ENCODE measurements at regions not wholly inside any gene's neighbourhood (a gene's known extent, or its start where the extent isn't known, plus 50 kb on each side); places are given as distances from the start of the nearest gene placed in this dataset.
"Not testable (repeated sequence)": the region's sequence is repeated elsewhere in the genome, so short reads cannot be mapped to it uniquely, and the experiment has no call there.

GRCh38 chr14:86305058-86305457, 775.1 kb downstream of the FLRT2 start:
- DNase-seq, result no peak

- no peak for DNase-seq
Measured at GRCh38 chr14:86299994-86300393, 770.0 kb downstream of the FLRT2 start.

- no peak for DNase-seq
Measured at GRCh38 chr14:86296173-86296572, 766.2 kb downstream of the FLRT2 start.

DNA sequence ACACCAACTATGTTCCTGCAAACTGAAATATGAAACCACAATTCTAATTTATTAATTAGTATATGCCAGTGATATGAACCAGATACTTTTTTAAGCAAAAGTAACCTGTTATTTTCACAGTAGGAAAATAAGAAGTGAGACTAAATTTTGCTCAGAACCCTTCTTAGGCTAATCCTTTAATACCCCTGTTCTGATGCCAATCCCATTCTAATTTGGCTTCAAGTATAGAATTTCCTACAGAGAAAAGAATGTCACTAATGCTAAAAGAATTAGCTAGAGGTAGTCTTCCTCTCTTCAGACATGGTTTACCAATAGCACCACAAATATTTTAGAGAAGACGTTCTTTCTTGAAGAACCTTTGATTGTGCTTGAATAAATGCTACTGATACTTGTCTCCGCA, 758.4 kb downstream of the FLRT2 start:
- no peak for DNase-seq

GRCh38 chr14:86279405-86279804, 749.5 kb downstream of the FLRT2 start:
- DNase-seq, result no peak

GRCh38 chr14:86257973-86258372, 728.0 kb downstream of the FLRT2 start:
- no peak for DNase-seq

GRCh38 chr14:86243158-86243557, 713.2 kb downstream of the FLRT2 start:
- DNase-seq, result no peak

DNA sequence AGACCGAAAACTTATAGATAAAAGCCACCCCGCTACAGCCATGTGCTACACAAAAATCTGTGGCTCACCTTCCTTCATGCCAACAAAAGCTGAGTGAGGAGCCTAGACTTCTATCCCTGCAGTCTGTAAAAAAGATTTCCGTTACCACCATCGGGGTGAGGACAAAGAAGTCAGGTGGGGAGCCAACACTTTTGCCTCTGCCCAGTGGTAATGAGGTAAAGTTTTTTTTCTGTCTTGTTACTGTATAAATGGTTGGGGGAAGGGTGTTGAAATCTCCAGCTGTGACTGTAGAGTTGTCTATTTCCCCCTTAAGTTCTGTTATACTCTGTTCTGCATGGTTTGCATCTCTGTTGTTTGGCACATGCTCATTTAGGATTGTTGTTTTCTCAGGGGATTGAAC, 707.8 kb downstream of the FLRT2 start:
- no peak for DNase-seq

- no peak for DNase-seq
Measured at GRCh38 chr14:86221755-86222154, 691.8 kb downstream of the FLRT2 start.

DNA sequence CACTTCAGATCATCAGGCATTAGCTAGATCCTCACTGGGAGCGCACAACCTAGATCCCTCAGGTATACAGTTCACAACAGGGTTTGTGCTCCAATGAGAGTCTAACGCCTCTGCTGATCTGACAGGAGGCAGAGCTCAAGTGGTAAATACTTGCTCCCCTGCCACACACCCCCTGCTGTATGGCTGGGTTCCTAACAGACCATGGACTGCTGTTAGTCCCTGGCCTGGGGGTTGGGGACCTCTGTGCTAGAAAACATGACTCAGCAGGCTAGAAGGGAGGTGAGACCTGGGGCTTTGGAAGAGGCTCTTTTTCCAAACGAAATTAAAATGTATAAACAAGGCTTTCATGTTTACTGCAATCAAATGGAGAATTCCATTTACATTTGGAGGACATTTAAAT, 691.1 kb downstream of the FLRT2 start:
- DNase-seq, result no peak

GRCh38 chr14:86217523-86217922, 687.6 kb downstream of the FLRT2 start:
- DNase-seq, result no peak

GRCh38 chr14:86203843-86204242, 673.9 kb downstream of the FLRT2 start:
- DNase-seq, result no peak

GRCh38 chr14:86196471-86196870, 666.5 kb downstream of the FLRT2 start:
- no peak for DNase-seq

GRCh38 chr14:86193756-86194155, 663.8 kb downstream of the FLRT2 start:
- no peak for DNase-seq

GRCh38 chr14:86179980-86180379, 650.0 kb downstream of the FLRT2 start:
- no peak for DNase-seq

DNA sequence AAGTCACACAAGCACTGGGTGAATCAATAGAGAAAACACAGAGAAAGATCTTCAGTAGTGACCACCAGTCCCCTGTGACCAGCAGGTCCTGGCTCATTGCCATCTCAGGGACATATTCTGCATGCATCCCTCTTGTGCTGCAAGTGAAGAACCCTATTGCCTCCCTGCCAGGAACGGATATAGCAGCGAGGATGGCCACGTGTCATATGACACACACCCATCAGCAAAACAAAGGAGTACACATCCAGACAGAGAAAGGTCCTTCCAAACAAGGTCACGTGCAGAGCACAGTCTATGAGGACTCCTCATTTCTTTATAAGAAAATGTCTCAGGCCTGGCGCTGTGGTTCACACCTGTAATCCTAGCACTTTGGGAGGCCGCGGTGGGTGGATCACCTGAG, 638.4 kb downstream of the FLRT2 start:
- DNase-seq, result no peak

- DNase-seq, result no peak
Measured at GRCh38 chr14:86166541-86166940, 636.6 kb downstream of the FLRT2 start.

- DNase-seq, result no peak
Measured at GRCh38 chr14:86153480-86153879, 623.5 kb downstream of the FLRT2 start.

- no peak for DNase-seq
Measured at GRCh38 chr14:86143248-86143647, 613.3 kb downstream of the FLRT2 start.

DNA sequence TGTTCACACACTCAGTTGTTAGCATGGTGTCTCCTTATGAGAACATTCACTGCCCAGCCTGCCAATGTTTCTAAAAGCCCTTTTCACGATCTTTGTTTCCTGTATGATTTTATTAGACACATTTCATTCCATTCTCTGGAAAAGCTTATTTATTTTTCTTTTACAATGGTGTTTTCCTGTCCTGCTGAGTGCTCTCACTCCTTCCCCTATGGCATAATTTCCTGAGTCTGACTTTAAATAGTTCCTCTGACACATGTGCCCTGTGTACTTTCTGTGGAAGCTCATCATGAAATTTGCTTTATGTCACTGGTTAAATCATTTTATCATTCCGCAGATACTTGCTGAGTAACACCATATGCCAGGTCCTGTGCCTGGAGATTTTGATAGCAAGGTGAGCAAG, 612.0 kb downstream of the FLRT2 start:
- no peak for DNase-seq

- DNase-seq, result no peak
Measured at GRCh38 chr14:86129426-86129825, 599.5 kb downstream of the FLRT2 start.

GRCh38 chr14:86124328-86124727, 594.4 kb downstream of the FLRT2 start:
- no peak for DNase-seq

DNA sequence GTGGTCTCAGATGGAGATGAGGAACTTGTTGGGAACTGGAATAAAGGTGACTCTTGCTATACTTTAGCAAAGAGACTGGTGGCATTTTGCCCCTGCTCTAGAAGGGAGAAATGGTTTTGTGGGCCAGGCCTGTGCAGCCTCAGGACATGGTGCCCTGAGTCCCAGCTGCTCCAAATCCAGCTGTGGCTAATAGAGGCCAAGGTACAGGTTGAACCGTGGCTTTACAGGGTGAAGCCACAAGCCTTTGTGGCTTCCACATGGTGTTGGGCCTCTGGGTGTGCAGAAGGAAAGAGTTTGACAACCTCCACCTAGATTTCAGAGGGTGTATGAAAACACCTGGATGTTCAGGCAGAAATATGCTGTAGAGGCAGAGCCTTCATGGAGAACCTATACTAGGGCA, 586.0 kb downstream of the FLRT2 start:
- DNase-seq, result no peak

DNA sequence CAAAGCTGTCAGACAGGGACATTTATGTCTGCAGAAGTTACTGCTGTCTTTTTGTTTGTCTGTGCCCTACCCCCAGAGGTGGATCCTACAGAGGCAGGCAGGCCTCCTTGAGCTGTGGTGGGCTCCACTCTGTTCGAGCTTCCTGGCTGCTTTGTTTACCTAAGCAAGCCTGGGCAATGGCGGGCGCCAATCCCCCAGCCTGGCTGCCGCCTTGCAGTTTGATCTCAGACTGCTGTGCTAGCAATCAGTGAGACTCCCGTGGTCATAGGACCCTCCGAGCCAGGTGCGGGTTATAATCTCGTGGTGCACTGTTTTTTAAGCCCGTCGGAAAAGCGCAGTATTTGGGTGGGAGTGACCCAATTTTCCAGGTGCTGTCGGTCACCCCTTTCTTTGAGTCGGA, 580.9 kb downstream of the FLRT2 start:
- DNase-seq, result not testable (repeated sequence)

- no peak for DNase-seq
Measured at GRCh38 chr14:86104691-86105265, 574.8 kb downstream of the FLRT2 start.

GRCh38 chr14:86094512-86094911, 564.6 kb downstream of the FLRT2 start:
- DNase-seq, result no peak
